SK-N-SH (cell line): ENCODE measurements at regions not wholly inside any gene's neighbourhood (a gene's known extent, or its start where the extent isn't known, plus 50 kb on each side); places are given as distances from the start of the nearest gene placed in this dataset.

ENCODE experiments used
- CHD2 ChIP-seq: fragments of 150-350 bp; IDR thresholded peaks from 2 replicates; pipeline ENCODE4 v1.6.1; 2018; ENCODE audit warnings: low read length; ENCODE audit not compliant: partially characterized antibody
- ELF1 ChIP-seq: IDR thresholded peaks from 2 replicates; pipeline ENCODE4 v1.4.0; 2012
- EP300 ChIP-seq, 2 experiments: IDR thresholded peaks; 2 replicates each; pipeline versions ENCODE4 v1.4.0 to v1.6.1; 2012; ENCODE audit warnings: borderline replicate concordance in 1 of 2, low read depth in 1 of 2, low read length in 1 of 2
- MEF2A ChIP-seq: IDR thresholded peaks from 2 replicates; pipeline ENCODE4 v1.4.0; 2012; ENCODE audit warnings: low read depth, borderline replicate concordance
- TF ChIP-seq, protein P1 (sequence below): fragments of 200-600 bp; sonication (generic); IDR thresholded peaks from 2 replicates; pipeline ENCODE4 v1.6.1; 2017; ENCODE audit warnings: antibody characterized with exemption, mild to moderate bottlenecking, moderate library complexity
- TF ChIP-seq, protein P2 (sequence below): IDR thresholded peaks from 2 replicates; pipeline ENCODE4 v1.6.1; 2012; ENCODE audit warnings: mild to moderate bottlenecking, low read depth, low read length, moderate library complexity
- TF ChIP-seq, protein P3 (sequence below): IDR thresholded peaks from 2 replicates; pipeline ENCODE4 v1.4.0; 2012; ENCODE audit warnings: low read depth, borderline replicate concordance

DNA sequence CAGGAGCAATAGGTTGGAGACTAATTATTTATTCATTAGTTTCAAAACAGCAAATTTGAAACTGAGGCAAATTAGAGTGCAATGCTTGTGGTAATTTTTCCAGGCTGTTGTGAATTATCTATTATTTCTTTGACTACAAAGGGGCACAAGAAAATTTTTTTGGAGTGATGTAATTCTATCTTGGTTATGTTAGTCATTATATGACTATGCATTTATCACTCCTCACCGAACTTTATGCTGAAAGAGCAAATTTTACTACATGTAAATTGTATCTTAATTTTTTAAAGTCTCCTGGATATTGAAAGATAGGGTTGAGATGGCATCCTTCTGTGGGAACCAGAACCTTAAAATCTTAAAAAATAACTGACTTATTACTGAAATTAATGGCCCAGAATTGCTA, 320.0 kb upstream of the ROBO1 start:
- TF ChIP-seq, protein P1, sequence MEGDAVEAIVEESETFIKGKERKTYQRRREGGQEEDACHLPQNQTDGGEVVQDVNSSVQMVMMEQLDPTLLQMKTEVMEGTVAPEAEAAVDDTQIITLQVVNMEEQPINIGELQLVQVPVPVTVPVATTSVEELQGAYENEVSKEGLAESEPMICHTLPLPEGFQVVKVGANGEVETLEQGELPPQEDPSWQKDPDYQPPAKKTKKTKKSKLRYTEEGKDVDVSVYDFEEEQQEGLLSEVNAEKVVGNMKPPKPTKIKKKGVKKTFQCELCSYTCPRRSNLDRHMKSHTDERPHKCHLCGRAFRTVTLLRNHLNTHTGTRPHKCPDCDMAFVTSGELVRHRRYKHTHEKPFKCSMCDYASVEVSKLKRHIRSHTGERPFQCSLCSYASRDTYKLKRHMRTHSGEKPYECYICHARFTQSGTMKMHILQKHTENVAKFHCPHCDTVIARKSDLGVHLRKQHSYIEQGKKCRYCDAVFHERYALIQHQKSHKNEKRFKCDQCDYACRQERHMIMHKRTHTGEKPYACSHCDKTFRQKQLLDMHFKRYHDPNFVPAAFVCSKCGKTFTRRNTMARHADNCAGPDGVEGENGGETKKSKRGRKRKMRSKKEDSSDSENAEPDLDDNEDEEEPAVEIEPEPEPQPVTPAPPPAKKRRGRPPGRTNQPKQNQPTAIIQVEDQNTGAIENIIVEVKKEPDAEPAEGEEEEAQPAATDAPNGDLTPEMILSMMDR = no peak
- TF ChIP-seq, protein P2, sequence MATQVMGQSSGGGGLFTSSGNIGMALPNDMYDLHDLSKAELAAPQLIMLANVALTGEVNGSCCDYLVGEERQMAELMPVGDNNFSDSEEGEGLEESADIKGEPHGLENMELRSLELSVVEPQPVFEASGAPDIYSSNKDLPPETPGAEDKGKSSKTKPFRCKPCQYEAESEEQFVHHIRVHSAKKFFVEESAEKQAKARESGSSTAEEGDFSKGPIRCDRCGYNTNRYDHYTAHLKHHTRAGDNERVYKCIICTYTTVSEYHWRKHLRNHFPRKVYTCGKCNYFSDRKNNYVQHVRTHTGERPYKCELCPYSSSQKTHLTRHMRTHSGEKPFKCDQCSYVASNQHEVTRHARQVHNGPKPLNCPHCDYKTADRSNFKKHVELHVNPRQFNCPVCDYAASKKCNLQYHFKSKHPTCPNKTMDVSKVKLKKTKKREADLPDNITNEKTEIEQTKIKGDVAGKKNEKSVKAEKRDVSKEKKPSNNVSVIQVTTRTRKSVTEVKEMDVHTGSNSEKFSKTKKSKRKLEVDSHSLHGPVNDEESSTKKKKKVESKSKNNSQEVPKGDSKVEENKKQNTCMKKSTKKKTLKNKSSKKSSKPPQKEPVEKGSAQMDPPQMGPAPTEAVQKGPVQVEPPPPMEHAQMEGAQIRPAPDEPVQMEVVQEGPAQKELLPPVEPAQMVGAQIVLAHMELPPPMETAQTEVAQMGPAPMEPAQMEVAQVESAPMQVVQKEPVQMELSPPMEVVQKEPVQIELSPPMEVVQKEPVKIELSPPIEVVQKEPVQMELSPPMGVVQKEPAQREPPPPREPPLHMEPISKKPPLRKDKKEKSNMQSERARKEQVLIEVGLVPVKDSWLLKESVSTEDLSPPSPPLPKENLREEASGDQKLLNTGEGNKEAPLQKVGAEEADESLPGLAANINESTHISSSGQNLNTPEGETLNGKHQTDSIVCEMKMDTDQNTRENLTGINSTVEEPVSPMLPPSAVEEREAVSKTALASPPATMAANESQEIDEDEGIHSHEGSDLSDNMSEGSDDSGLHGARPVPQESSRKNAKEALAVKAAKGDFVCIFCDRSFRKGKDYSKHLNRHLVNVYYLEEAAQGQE = no peak
- TF ChIP-seq CHD2 (no peak), MEF2A (peak; percentile 57; the same call in 1 of the 2 replicates), ELF1 (no peak), EP300 (IDR thresholded peaks at IDR 0.05; ENCODE audit: borderline replicate concordance in 1 of 2, low read depth in 1 of 2, low read length in 1 of 2) (0 out of 4 replicates have a peak, but pooled peaks of 1 of the 2 experiments have one; percentile 13)
- TF ChIP-seq, protein P3, sequence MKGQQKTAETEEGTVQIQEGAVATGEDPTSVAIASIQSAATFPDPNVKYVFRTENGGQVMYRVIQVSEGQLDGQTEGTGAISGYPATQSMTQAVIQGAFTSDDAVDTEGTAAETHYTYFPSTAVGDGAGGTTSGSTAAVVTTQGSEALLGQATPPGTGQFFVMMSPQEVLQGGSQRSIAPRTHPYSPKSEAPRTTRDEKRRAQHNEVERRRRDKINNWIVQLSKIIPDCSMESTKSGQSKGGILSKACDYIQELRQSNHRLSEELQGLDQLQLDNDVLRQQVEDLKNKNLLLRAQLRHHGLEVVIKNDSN = no peak
